SH-SY5Y (cell line): ENCODE measurements at regions not wholly inside any gene's neighbourhood (a gene's known extent, or its start where the extent isn't known, plus 50 kb on each side); places are given as distances from the start of the nearest gene placed in this dataset.

ENCODE experiments used
- GATA2 ChIP-seq: IDR thresholded peaks from 2 replicates; pipeline ENCODE4 v1.6.1; 2011; ENCODE audit warnings: mild to moderate bottlenecking, low read depth, low read length
- GATA3 ChIP-seq: IDR thresholded peaks from 2 replicates; pipeline ENCODE4 v1.6.1; 2011; ENCODE audit warnings: low read depth, mild to moderate bottlenecking, low read length, moderate library complexity

DNA sequence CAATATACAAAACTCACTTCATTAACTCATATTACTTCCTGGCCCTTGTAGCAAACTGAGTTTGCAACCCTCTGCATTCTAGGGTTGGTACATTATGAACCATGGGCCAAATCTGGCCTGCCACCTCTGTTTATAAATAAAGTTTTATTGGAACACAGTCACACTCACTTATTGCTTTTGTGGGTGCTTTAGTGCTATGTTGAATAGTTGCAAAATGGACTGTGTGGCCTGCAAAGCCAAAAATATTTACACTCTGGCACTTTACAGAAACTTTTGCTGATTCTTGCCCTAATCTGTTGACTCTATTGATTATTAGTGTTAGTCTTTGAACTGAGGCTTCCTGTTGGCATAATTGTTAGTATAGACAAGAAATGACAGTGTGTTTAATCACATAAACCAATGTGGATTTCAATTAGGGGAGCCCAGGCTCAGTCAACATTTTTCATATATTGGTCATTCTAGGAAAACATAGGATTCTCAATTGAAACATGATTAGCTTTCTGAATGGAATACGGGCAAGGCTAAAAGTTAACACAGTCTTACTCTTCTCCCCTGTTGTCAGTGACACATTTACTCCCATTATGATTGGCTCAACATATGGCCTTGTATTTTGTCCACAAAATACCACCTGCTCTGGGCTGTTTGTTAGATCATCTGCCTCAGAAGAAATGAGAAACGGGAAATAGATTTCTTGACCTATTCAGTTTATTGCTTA, 241.9 kb upstream of the ZFP64 start:
- TF ChIP-seq GATA2 (no peak), GATA3 (no peak)
